Smooth muscle cell (in vitro differentiated cells): ENCODE measurements at regions not wholly inside any gene's neighbourhood (a gene's known extent, or its start where the extent isn't known, plus 50 kb on each side); places are given as distances from the start of the nearest gene placed in this dataset.
A peak's percentile ranks its signal among the peaks of the same experiment; 100 is the strongest.

ENCODE experiments used
- DNase-seq: peaks from one replicate; lab custom pipeline; 2025; ENCODE audit not compliant: unreplicated experiment; lab: John Stamatoyannopoulos, UW
- H2AFZ ChIP-seq: fragments of 200-600 bp; sonication (generic); 2 replicates; pipeline ENCODE4 v1.6.0; 2016; ENCODE audit warnings: antibody characterized with exemption, low read depth, mild to moderate bottlenecking
- H3F3A ChIP-seq: fragments of 200-600 bp; sonication (generic); 2 replicates; pipeline ENCODE4 v1.6.0; 2017; ENCODE audit warnings: antibody characterized with exemption, low read depth
- H3K27ac ChIP-seq: fragments of 200-600 bp; sonication (generic); 2 replicates; pipeline ENCODE4 v1.5.1; 2016; ENCODE audit warnings: low read depth, mild to moderate bottlenecking
- H3K27me3 ChIP-seq: fragments of 200-600 bp; sonication (generic); 2 replicates; pipeline ENCODE4 v1.6.1; 2016; ENCODE audit warnings: low read depth, mild to moderate bottlenecking
- H3K36me3 ChIP-seq: fragments of 200-600 bp; sonication (generic); 2 replicates; pipeline ENCODE4 v1.5.1; 2016; ENCODE audit warnings: low read depth
- H3K4me1 ChIP-seq: fragments of 200-600 bp; sonication (generic); 2 replicates; pipeline ENCODE4 v1.5.1; 2016; ENCODE audit warnings: low read depth
- H3K4me2 ChIP-seq: fragments of 200-600 bp; sonication (generic); 2 replicates; pipeline ENCODE4 v1.6.0; 2016; ENCODE audit warnings: mild to moderate bottlenecking
- H3K4me3 ChIP-seq: fragments of 200-600 bp; sonication (generic); 2 replicates; pipeline ENCODE4 v1.5.1; 2016; ENCODE audit warnings: mild to moderate bottlenecking
- H3K79me2 ChIP-seq: fragments of 200-600 bp; sonication (generic); 2 replicates; pipeline ENCODE4 v1.6.0; 2016; ENCODE audit warnings: low read depth, mild to moderate bottlenecking
- H3K9ac ChIP-seq: fragments of 200-600 bp; sonication (generic); 2 replicates; pipeline ENCODE4 v1.6.0; 2016; ENCODE audit warnings: low read depth
- H3K9me3 ChIP-seq: fragments of 200-600 bp; sonication (generic); replicated peaks from 2 replicates; pipeline ENCODE4 v1.5.1; 2016; ENCODE audit warnings: low read depth
- H4K20me1 ChIP-seq: fragments of 200-600 bp; sonication (generic); 2 replicates; pipeline ENCODE4 v1.6.0; 2016; ENCODE audit warnings: low read depth
- WGBS: methylation state at CpG from one replicate; pipeline ENCODE4 v1.1.7; 2016; ENCODE audit warnings: low lambda C conversion rate; 5-methylcytosine and 5-hydroxymethylcytosine counted together
- TF ChIP-seq, protein P1 (sequence below): fragments of 200-600 bp; sonication (generic); IDR thresholded peaks from 2 replicates; pipeline ENCODE4 v1.5.1; 2017; ENCODE audit warnings: borderline replicate concordance, mild to moderate bottlenecking, antibody characterized with exemption; ENCODE audit not compliant: insufficient read depth, poor library complexity, severe bottlenecking

DNA sequence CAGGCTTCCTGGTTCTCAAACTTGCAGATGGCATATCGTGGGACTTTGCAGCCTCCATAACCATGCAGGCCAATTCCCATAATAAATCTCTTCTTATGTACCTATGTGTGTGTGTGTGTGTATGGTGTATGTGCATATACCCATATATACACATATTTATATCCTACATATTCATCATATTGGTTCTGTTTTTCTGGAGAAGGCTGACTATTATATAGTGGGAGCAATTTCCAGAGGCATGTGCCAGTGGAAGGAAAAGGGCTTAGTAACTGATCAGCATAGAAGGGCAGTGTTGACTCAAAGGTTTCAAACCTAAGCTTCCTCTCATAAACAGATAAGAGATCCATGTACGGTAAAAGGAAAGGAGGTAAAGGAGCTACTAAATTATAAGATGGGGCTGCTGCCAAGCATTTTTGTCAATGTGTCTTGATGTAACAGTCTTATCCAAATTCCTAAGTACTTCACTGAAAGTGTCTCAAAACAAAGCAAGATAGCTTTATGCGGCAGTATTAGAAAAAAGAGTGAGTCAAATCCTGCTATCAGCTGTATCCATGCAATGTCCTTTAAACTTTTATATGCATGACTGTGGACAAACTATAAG is 432.1 kb downstream of the TBC1D4 start:
- WGBS = 50% methylated on average over 3 of the region's 3 CpGs
- no peaks in the 10 kb centered on the region for H3K4me1 ChIP-seq
- H2AFZ ChIP-seq = no peak overlapping the region
- no peaks in the 10 kb centered on the region for H3K9me3 ChIP-seq
- peak overlapping the region; percentile 65 for H3K4me2 ChIP-seq
- no peak overlapping the region for H3K27ac ChIP-seq
- DNase-seq = no peak
- H3K79me2 ChIP-seq = no peaks in the 10 kb centered on the region
- no peaks in the 10 kb centered on the region for H3F3A ChIP-seq
- no peaks in the 10 kb centered on the region for H3K27me3 ChIP-seq
- H3K36me3 ChIP-seq = no peaks in the 10 kb centered on the region
- H3K9ac ChIP-seq = no peak overlapping the region
- H3K4me3 ChIP-seq = no peak overlapping the region
- TF ChIP-seq, protein P1, sequence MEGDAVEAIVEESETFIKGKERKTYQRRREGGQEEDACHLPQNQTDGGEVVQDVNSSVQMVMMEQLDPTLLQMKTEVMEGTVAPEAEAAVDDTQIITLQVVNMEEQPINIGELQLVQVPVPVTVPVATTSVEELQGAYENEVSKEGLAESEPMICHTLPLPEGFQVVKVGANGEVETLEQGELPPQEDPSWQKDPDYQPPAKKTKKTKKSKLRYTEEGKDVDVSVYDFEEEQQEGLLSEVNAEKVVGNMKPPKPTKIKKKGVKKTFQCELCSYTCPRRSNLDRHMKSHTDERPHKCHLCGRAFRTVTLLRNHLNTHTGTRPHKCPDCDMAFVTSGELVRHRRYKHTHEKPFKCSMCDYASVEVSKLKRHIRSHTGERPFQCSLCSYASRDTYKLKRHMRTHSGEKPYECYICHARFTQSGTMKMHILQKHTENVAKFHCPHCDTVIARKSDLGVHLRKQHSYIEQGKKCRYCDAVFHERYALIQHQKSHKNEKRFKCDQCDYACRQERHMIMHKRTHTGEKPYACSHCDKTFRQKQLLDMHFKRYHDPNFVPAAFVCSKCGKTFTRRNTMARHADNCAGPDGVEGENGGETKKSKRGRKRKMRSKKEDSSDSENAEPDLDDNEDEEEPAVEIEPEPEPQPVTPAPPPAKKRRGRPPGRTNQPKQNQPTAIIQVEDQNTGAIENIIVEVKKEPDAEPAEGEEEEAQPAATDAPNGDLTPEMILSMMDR = no peak
- no peaks in the 10 kb centered on the region for H4K20me1 ChIP-seq

DNA sequence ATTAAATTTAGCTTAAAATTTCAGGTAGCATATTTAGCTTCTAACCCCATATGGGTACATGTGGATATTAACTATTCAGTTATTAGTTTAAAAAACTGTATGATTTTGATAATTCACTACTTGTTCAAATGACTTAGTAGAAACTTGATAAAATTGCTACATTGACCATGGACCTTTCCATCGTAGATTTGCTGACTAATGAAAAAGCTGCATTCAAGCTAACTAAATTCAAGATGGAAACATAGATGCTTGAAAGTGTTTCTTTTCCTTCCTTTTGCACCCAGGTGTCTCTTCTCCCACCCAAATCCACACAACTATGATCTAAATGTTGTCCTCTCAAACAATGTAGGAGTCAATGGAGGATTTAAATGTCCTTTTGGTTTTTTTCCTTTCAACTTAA is 439.2 kb downstream of the TBC1D4 start:
- no peaks in the 10 kb centered on the region for H3K9me3 ChIP-seq
- no peak overlapping the region for H3K4me2 ChIP-seq
- no peaks in the 10 kb centered on the region for H3K36me3 ChIP-seq
- DNase-seq = no peak
- H3K9ac ChIP-seq = no peak overlapping the region
- TF ChIP-seq, protein P1 = no peak
- H4K20me1 ChIP-seq = no peaks in the 10 kb centered on the region
- H2AFZ ChIP-seq = no peak overlapping the region
- H3K27ac ChIP-seq = no peak overlapping the region
- H3K27me3 ChIP-seq = no peaks in the 10 kb centered on the region
- WGBS = 91% methylated on average over 1 of the region's 1 CpG
- H3K79me2 ChIP-seq = no peaks in the 10 kb centered on the region
- no peak overlapping the region for H3K4me3 ChIP-seq
- no peaks in the 10 kb centered on the region for H3K4me1 ChIP-seq
- H3F3A ChIP-seq = no peaks in the 10 kb centered on the region

DNA sequence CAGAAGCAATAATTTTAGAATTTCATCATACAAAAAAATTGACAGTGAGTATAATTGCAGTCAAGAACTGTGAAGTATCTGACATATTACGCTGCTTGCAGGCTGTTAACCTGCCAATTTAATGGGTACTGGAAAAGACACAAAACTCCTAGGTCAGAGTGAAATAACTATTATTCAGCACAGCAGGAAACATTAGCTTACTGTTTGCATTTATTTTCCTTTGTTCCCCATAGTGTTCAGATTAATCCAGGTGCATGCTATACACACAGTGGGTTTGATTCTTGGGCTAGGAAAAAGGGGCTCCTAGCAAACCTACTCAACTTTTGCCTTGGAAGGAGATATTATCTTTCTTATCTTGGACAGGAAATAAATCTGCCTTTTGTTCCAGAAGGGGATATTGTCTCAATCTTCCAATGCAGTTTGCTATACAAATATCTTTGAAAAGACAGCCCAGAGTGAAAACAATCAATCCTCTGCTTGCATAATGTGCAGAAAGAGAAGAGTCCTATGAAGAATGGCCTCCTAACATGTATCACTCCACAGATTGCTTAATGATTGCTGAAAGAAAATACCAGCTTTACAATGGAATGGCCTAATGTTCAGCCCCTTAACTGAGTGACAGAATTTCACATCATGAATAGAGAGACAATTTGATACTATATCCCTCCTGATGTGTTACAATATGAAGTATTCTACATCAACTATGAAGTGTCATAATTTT is 443.4 kb downstream of the TBC1D4 start:
- Histone ChIP-seq H3F3A (no peaks in the 10 kb centered on the region), H3K27ac (no peak overlapping the region), H3K79me2 (no peaks in the 10 kb centered on the region), H3K9me3 (no peaks in the 10 kb centered on the region), H3K4me1 (no peaks in the 10 kb centered on the region), H2AFZ (no peak overlapping the region), H3K9ac (no peak overlapping the region), H3K36me3 (no peaks in the 10 kb centered on the region), H3K4me2 (no peak overlapping the region), H3K4me3 (no peak overlapping the region), H4K20me1 (no peaks in the 10 kb centered on the region), H3K27me3 (no peaks in the 10 kb centered on the region)
- TF ChIP-seq, protein P1 = no peak
- DNase-seq = no peak
- WGBS = 86% methylated on average over 1 of the region's 1 CpG

DNA sequence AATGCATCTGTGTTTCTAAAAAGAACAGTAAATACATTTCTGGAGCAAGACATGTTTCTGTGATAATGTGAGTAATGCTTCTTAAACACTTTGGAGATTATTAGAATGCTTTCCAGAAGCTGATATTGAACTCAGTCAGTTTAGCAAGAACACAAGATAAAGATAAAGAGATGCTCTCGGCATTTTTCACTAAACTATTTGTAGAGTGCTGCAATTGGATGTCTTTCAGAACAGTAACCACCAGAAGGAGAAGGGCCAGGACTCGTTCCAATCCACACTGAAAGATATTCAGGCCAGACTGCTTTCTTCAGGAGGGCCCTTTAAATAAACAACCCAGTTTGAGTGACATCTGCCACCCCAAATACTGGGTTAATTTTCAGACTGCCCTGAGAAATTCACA is 456.0 kb downstream of the TBC1D4 start:
- H3K9me3 ChIP-seq = no peaks in the 10 kb centered on the region
- H3K4me1 ChIP-seq = no peaks in the 10 kb centered on the region
- no peak overlapping the region for H3K27ac ChIP-seq
- WGBS = 54% methylated on average over 2 of the region's 2 CpGs
- peak overlapping the region; percentile 10 for H2AFZ ChIP-seq
- no peak overlapping the region for H3K9ac ChIP-seq
- H4K20me1 ChIP-seq = no peaks in the 10 kb centered on the region
- H3F3A ChIP-seq = no peaks in the 10 kb centered on the region
- no peaks in the 10 kb centered on the region for H3K79me2 ChIP-seq
- DNase-seq = no peak
- no peak overlapping the region for H3K4me3 ChIP-seq
- H3K36me3 ChIP-seq = no peaks in the 10 kb centered on the region
- H3K27me3 ChIP-seq = no peaks in the 10 kb centered on the region
- no peak overlapping the region for H3K4me2 ChIP-seq
- TF ChIP-seq, protein P1 = no peak
